Liver (tissue), 8 donors: ENCODE measurements at regions not wholly inside any gene's neighbourhood (a gene's known extent, or its start where the extent isn't known, plus 50 kb on each side); places are given as distances from the start of the nearest gene placed in this dataset.

Experiments
- DNase-seq: peaks from one replicate; pipeline ENCODE4 v3.0.0-alpha.2; 2017; ENCODE audit warnings: low spot score
- H3K27ac ChIP-seq, 2 donors: one replicate each; pipeline ENCODE4 v1.7.0; 2013; ENCODE audit warnings: inconsistent platforms in 2 of 2, low read length in 2 of 2, control low read depth in 1 of 2, low read depth in 1 of 2, mild to moderate bottlenecking in 1 of 2
- H3K27me3 ChIP-seq, 4 donors: one replicate each; pipeline versions ENCODE4 v1.6.1 to v1.7.0; 2013; ENCODE audit warnings: low read length in 3 of 4, inconsistent platforms in 1 of 4, mild to moderate bottlenecking in 1 of 4, moderate library complexity in 1 of 4; ENCODE audit not compliant: control insufficient read depth in 4 of 4, insufficient read depth in 4 of 4
- H3K36me3 ChIP-seq, 4 donors: one replicate each; pipeline versions ENCODE4 v1.6.1 to v1.7.0; 2013; ENCODE audit warnings: low read length in 3 of 4, mild to moderate bottlenecking in 3 of 4, low read depth in 1 of 4, moderate library complexity in 1 of 4; ENCODE audit not compliant: control insufficient read depth in 4 of 4, insufficient read depth in 3 of 4
- H3K4me1 ChIP-seq, 4 donors: one replicate each; pipeline versions ENCODE4 v1.6.1 to v1.7.0; 2013; ENCODE audit warnings: low read length in 3 of 4, mild to moderate bottlenecking in 3 of 4, moderate library complexity in 1 of 4; ENCODE audit not compliant: control insufficient read depth in 4 of 4, insufficient read depth in 4 of 4
- H3K4me3 ChIP-seq, 3 donors: one replicate each; pipeline versions ENCODE4 v1.6.1 to v1.7.0; 2013; ENCODE audit warnings: low read length in 3 of 3, control low read depth in 1 of 3, low read depth in 1 of 3, mild to moderate bottlenecking in 1 of 3
- H3K9ac ChIP-seq, 2 donors: one replicate each; pipeline ENCODE4 v1.7.0; 2013; ENCODE audit warnings: low read length in 2 of 2, mild to moderate bottlenecking in 2 of 2, moderate library complexity in 2 of 2, control low read depth in 1 of 2, low read depth in 1 of 2
- H3K9me3 ChIP-seq, 4 donors: one replicate each; pipeline versions ENCODE4 v1.6.1 to v1.7.0; 2013; ENCODE audit warnings: low read length in 3 of 4; ENCODE audit not compliant: control insufficient read depth in 4 of 4
- FOXA2 ChIP-seq: IDR thresholded peaks from 2 replicates; pipeline ENCODE4 v1.6.1; 2016; ENCODE audit warnings: antibody characterized with exemption
- GABPA ChIP-seq, 2 donors: IDR thresholded peaks in 1 of 2; conservative IDR thresholded peaks in 1 of 2; 2 replicates each; pipeline ENCODE4 v1.6.1; 2016; ENCODE audit warnings: antibody characterized with exemption in 2 of 2, mild to moderate bottlenecking in 1 of 2, moderate library complexity in 1 of 2
- HNF4A ChIP-seq, 2 donors: conservative IDR thresholded peaks; 2 replicates each; pipeline ENCODE4 v1.6.1; 2016; ENCODE audit warnings: antibody characterized with exemption in 2 of 2, mild to moderate bottlenecking in 2 of 2
- HNF4G ChIP-seq: IDR thresholded peaks from 2 replicates; pipeline ENCODE4 v1.6.1; 2016; ENCODE audit warnings: antibody characterized with exemption
- NR2F2 ChIP-seq: IDR thresholded peaks from 2 replicates; pipeline ENCODE4 v1.6.1; 2016; ENCODE audit warnings: antibody characterized with exemption
- RAD21 ChIP-seq, 2 donors: IDR thresholded peaks; 2 replicates each; pipeline ENCODE4 v1.6.1; 2016; ENCODE audit warnings: antibody characterized with exemption in 2 of 2, mild to moderate bottlenecking in 2 of 2
- RXRA ChIP-seq, 2 donors: IDR thresholded peaks; 2 replicates each; pipeline ENCODE4 v1.6.1; 2017 to 2018; ENCODE audit warnings: antibody characterized with exemption in 2 of 2, mild to moderate bottlenecking in 1 of 2
- SP1 ChIP-seq: IDR thresholded peaks from 2 replicates; pipeline ENCODE4 v1.6.1; 2018; ENCODE audit warnings: antibody characterized with exemption, mild to moderate bottlenecking
- TAF1 ChIP-seq: conservative IDR thresholded peaks from 2 replicates; pipeline ENCODE4 v1.6.1; 2016; ENCODE audit warnings: antibody characterized with exemption, mild to moderate bottlenecking
- YY1 ChIP-seq: IDR thresholded peaks from 2 replicates; pipeline ENCODE4 v1.6.1; 2016; ENCODE audit warnings: antibody characterized with exemption, mild to moderate bottlenecking
- WGBS: extraction: QIAGEN DNeasy Blood & Tissue Kit; methylation state at CpG from one replicate; pipeline ENCODE4 v1.1.7; 2013; 5-methylcytosine and 5-hydroxymethylcytosine counted together
- TF ChIP-seq, protein P1 (sequence below): fragments of 150-350 bp; IDR thresholded peaks from 2 replicates; pipeline ENCODE4 v1.5.1; 2017; ENCODE audit warnings: improper control_type of control experiment, low read depth, low read length; ENCODE audit not compliant: missing input control
- TF ChIP-seq, protein P2 (sequence below): IDR thresholded peaks from 2 replicates; pipeline ENCODE4 v1.6.1; 2016; ENCODE audit warnings: antibody characterized with exemption
- TF ChIP-seq, protein P3 (sequence below): IDR thresholded peaks from 2 replicates; pipeline ENCODE4 v1.6.1; 2016; ENCODE audit warnings: antibody characterized with exemption, mild to moderate bottlenecking
- TF ChIP-seq, protein P4 (sequence below): IDR thresholded peaks from 2 replicates; pipeline ENCODE4 v1.6.1; 2016; ENCODE audit warnings: antibody characterized with exemption
- TF ChIP-seq, protein P5 (sequence below): IDR thresholded peaks from 2 replicates; pipeline ENCODE4 v1.6.1; 2016; ENCODE audit warnings: antibody characterized with exemption
- donor health status: healthy.
- donor health status: healthy.
- donor health status: healthy.
- donor health status: healthy.
- donor health status: healthy.

DNA sequence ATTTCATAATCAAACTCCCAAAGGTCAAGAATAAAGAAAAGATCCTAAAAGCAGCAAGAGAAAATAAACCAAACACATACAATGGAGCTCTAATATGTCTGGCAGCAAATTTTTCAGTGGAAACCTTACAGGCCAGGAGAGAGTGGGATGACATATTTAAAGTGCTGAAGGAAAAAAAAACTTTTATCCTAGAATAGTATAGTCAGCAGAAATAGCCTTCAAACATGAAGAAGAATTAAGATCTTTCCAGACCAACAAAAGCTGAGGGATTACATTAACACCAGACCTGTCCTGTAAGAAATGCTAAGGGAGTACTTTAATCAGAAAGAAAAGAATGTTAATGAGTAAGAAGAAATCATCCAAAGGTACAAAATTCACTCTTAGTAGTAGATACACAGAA lies 215.7 kb upstream of the IGF1 start:
- H3K27ac ChIP-seq, result no peak overlapping the region
- peaks cover 4 to 6% (median 4%) of the 10 kb centered on the region in 4 donors for H3K4me1 ChIP-seq
- DNase-seq, result no peak
- no peak overlapping the region for H3K9ac ChIP-seq
- H3K27me3 ChIP-seq, result no peaks in the 10 kb centered on the region
- TF ChIP-seq NR2F2, result no peak
- no peak for TF ChIP-seq FOXA2
- TF ChIP-seq RXRA (IDR thresholded peaks at IDR 0.05), result no peak
- no peak for TF ChIP-seq HNF4A (conservative IDR thresholded peaks at IDR 0.05)
- no peak for TF ChIP-seq TAF1
- TF ChIP-seq, protein P1, sequence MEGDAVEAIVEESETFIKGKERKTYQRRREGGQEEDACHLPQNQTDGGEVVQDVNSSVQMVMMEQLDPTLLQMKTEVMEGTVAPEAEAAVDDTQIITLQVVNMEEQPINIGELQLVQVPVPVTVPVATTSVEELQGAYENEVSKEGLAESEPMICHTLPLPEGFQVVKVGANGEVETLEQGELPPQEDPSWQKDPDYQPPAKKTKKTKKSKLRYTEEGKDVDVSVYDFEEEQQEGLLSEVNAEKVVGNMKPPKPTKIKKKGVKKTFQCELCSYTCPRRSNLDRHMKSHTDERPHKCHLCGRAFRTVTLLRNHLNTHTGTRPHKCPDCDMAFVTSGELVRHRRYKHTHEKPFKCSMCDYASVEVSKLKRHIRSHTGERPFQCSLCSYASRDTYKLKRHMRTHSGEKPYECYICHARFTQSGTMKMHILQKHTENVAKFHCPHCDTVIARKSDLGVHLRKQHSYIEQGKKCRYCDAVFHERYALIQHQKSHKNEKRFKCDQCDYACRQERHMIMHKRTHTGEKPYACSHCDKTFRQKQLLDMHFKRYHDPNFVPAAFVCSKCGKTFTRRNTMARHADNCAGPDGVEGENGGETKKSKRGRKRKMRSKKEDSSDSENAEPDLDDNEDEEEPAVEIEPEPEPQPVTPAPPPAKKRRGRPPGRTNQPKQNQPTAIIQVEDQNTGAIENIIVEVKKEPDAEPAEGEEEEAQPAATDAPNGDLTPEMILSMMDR, result no peak
- TF ChIP-seq, protein P2, sequence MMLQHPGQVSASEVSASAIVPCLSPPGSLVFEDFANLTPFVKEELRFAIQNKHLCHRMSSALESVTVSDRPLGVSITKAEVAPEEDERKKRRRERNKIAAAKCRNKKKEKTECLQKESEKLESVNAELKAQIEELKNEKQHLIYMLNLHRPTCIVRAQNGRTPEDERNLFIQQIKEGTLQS, result no peak
- TF ChIP-seq HNF4G, result no peak
- TF ChIP-seq YY1, result no peak
- TF ChIP-seq RAD21 (IDR thresholded peaks at IDR 0.05), result no peak
- no peak for TF ChIP-seq GABPA (IDR thresholded peaks at IDR 0.05 in 1 of 2, conservative IDR thresholded peaks at IDR 0.05 in 1 of 2)
- TF ChIP-seq, protein P3, sequence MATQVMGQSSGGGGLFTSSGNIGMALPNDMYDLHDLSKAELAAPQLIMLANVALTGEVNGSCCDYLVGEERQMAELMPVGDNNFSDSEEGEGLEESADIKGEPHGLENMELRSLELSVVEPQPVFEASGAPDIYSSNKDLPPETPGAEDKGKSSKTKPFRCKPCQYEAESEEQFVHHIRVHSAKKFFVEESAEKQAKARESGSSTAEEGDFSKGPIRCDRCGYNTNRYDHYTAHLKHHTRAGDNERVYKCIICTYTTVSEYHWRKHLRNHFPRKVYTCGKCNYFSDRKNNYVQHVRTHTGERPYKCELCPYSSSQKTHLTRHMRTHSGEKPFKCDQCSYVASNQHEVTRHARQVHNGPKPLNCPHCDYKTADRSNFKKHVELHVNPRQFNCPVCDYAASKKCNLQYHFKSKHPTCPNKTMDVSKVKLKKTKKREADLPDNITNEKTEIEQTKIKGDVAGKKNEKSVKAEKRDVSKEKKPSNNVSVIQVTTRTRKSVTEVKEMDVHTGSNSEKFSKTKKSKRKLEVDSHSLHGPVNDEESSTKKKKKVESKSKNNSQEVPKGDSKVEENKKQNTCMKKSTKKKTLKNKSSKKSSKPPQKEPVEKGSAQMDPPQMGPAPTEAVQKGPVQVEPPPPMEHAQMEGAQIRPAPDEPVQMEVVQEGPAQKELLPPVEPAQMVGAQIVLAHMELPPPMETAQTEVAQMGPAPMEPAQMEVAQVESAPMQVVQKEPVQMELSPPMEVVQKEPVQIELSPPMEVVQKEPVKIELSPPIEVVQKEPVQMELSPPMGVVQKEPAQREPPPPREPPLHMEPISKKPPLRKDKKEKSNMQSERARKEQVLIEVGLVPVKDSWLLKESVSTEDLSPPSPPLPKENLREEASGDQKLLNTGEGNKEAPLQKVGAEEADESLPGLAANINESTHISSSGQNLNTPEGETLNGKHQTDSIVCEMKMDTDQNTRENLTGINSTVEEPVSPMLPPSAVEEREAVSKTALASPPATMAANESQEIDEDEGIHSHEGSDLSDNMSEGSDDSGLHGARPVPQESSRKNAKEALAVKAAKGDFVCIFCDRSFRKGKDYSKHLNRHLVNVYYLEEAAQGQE, result no peak
- TF ChIP-seq SP1, result no peak
- TF ChIP-seq, protein P4, sequence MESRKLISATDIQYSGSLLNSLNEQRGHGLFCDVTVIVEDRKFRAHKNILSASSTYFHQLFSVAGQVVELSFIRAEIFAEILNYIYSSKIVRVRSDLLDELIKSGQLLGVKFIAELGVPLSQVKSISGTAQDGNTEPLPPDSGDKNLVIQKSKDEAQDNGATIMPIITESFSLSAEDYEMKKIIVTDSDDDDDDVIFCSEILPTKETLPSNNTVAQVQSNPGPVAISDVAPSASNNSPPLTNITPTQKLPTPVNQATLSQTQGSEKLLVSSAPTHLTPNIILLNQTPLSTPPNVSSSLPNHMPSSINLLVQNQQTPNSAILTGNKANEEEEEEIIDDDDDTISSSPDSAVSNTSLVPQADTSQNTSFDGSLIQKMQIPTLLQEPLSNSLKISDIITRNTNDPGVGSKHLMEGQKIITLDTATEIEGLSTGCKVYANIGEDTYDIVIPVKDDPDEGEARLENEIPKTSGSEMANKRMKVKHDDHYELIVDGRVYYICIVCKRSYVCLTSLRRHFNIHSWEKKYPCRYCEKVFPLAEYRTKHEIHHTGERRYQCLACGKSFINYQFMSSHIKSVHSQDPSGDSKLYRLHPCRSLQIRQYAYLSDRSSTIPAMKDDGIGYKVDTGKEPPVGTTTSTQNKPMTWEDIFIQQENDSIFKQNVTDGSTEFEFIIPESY, result no peak
- TF ChIP-seq, protein P5, sequence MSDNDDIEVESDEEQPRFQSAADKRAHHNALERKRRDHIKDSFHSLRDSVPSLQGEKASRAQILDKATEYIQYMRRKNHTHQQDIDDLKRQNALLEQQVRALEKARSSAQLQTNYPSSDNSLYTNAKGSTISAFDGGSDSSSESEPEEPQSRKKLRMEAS, result no peak
- no peak overlapping the region for H3K4me3 ChIP-seq
- no peaks in the 10 kb centered on the region for H3K36me3 ChIP-seq
- H3K9me3 ChIP-seq, result no peaks in the 10 kb centered on the region

DNA sequence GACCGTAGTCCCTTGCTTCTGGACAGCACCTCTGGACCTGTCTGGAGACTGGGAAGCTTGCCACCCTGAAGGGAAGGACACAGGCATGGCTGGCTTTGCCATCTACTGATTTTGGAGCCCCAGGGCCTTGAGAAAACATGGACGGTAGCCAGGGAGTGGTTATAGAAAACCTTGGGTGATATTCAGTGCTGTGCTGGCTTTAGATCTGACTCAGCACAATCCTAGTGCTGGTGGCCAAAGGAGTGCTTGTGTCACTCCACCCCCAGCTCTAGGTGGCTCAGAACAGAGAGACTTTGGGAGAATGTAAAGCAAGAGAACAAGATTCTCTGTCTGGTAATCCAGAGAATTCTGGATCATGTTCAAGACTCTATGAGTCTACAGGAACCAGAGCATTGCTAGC lies 214.5 kb upstream of the IGF1 start:
- no peak overlapping the region for H3K27ac ChIP-seq
- H3K9ac ChIP-seq, result no peak overlapping the region
- H3K27me3 ChIP-seq, result no peaks in the 10 kb centered on the region
- no peaks in the 10 kb centered on the region for H3K36me3 ChIP-seq
- TF ChIP-seq, protein P5, result no peak
- TF ChIP-seq, protein P4, result no peak
- no peak for TF ChIP-seq SP1
- no peaks in the 10 kb centered on the region for H3K9me3 ChIP-seq
- no peak overlapping the region for H3K4me3 ChIP-seq
- peaks cover 4 to 6% (median 4%) of the 10 kb centered on the region in 4 donors for H3K4me1 ChIP-seq
- 94% methylated on average over 2 of the region's 2 CpGs for WGBS
- DNase-seq, result no peak
